ENCODE measurements at regions not wholly inside any gene's neighbourhood (a gene's known extent, or its start where the extent isn't known, plus 50 kb on each side); places are given as distances from the start of the nearest gene placed in this dataset.

GRCh38 chr2:83665154-83665553 lies 793.9 kb downstream of the SUCLG1 start:
- TF ChIP-seq CTCF (optimal IDR thresholded peaks at IDR 0.05 in 1 of 3, IDR thresholded peaks at IDR 0.05 in 1 of 3, conservative IDR thresholded peaks at IDR 0.05 in 1 of 3; ENCODE audit: extremely low read depth in 1 of 3, insufficient read depth in 2 of 3, low read length in 3 of 3) (no peak), EZH2 (IDR thresholded peaks at IDR 0.05; ENCODE audit: low read length) (no peak)
